ENCODE measurements at regions not wholly inside any gene's neighbourhood (a gene's known extent, or its start where the extent isn't known, plus 50 kb on each side); places are given as distances from the start of the nearest gene placed in this dataset.

DNA sequence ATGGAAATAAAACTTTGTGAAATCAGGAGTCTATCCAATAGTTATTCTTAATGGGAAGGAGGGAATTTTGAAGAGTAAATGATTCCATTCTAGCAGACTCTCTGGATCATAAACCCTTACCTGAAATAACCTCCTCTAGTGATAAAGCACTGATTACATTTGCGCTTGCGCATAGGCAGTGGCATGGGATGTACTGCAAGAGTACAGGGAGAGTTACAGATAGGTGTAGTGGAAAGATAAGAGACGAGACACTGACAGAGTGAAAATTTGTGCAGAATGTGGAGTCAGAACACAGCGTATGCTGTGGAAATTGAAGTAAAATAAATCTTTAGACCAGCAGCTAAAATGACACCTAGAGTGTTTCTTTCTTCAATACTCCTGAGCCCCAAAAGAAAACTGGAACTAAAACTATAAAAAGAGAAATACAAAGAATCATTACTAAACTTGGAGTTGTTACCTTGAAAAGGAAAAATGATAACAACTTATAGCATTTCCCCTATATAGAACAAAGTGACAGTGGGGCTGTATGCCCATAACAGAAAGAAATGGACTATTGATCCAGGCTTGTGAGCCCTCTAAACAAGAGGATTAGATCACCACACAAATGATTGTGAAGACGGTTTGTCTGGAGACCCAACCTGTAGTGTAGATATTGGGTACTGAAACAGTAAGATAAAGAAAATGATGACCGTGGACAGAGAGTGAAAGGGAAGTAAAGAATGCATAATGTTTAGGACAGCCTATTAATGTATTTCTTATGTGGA, 1471.2 kb upstream of the NUDT12 start:
- DNase-seq: no peak

- DNase-seq: no peak
These were observed 1470.3 kb upstream of the NUDT12 start for GRCh38 chr5:105032917-105033316.

- no peak for DNase-seq
These were observed 1467.6 kb upstream of the NUDT12 start for GRCh38 chr5:105030153-105030552.

- DNase-seq: no peak
These were observed 1452.5 kb upstream of the NUDT12 start for GRCh38 chr5:105015098-105015497.

DNA sequence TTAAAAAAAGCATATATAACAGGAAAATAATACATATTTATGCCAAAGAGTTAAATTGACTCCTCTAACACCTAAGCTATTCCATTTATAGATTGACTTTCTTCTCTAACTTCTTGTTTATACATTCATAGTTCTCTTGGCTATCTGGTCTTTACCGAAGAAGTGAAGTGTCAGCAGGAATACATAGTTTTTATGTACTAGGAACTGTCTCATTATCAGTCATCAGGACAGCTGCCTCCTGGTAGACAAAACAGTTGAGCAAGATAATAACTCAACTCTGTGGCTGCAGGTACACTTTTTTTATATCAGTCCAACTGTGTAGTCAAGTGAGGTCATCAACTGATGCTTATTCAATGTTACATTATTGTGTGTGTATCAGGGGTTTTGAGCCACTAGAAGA, 1436.0 kb upstream of the NUDT12 start:
- no peak for DNase-seq

DNA sequence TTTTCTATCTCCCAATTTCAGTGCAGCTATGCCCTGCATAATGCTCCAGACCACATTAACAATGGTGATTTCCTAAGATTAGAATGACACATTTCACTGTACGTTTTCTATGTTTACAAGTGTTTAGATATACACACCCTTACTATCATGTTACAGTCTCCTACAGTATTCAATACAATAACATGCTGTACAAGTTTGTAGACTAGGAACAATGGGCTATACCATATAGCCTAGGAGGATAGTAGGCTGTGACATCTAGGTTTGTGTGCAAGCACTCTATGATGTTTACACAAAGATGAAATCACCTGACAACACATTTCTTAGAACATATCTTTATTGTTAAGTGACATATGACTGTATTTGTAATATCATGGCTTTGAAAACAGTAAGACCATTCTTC, 1435.6 kb upstream of the NUDT12 start:
- DNase-seq: no peak

DNA sequence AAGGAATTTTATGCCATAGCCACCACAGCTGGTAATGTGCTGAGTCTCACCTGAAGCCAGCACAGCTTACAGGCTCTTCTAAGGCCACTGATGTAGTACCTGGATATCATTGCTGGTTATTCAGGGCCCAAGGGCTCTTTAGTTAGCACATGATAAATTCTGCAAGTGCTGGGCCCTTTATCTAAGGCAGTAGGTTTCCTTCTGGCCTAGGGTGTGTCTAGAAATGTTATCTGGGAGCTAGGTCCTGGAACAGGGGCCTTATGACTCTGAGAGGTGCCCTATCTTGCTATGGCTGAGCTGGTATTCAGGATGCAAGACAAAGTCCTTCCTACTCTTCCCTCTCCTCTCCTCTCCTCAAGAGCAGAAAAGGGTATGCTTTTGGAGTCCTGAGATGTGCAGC, 1424.5 kb upstream of the NUDT12 start:
- DNase-seq: no peak

DNA sequence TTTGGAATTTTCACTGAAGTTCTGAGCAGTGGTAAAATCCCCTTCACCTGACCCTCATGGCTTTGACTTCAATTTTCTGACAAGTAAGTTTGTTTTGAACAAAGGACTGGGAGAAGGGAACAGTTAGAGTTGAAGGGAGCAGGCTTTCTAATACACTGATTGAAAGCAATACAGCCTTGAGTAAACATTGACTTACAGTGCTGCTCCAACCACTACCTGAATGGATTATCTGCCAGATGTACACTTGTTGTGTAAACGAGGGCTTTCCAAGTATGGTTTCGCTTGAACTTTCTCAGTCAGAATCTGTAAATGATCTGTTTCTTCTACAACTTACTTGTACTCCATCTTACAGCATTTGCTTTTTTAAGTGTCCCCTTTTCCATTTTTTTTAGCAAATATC, 1414.9 kb upstream of the NUDT12 start:
- no peak for DNase-seq

- no peak for DNase-seq
These were observed 1405.3 kb upstream of the NUDT12 start for GRCh38 chr5:104967806-104968410.

DNA sequence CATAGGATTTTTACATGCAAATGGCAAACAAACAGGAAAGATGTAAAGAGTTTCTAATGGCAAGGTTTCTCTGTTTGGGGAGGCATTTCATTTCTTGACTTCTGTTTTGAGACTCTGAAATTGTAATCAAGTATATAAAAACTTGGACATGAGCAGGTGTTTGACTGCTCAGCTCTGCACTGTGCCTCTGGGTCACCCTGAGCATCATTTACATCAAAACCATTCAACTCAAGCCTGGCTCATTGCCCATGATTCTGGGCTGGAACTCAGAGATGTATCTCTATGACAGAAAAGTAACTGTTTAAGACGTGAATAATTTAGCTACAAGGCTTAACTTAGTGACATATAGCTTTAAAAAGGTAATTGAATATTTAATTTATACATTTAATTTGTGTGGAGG, 1402.4 kb upstream of the NUDT12 start:
- DNase-seq: no peak

DNA sequence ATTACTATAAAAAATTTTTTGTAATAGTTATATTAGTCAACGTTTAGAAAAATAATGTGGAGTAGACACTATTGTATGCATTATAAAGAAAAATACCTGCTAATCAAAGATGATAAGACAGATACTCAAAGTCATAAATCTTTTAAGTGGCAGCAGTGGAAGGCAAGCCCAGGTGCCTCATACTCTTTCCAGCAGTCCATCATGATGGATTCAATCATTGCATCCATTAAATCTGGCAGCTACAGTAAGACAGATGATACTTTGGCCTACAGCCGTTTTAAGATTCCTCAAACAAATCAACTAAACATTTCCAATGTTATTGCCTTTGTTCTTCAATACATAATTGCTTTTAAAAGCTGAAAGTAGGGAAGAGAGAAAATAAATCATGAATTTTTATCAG, 1392.9 kb upstream of the NUDT12 start:
- DNase-seq: no peak

GRCh38 chr5:104952876-104953275, 1390.3 kb upstream of the NUDT12 start:
- DNase-seq: no peak

GRCh38 chr5:104951829-104952228, 1389.2 kb upstream of the NUDT12 start:
- DNase-seq: no peak

DNA sequence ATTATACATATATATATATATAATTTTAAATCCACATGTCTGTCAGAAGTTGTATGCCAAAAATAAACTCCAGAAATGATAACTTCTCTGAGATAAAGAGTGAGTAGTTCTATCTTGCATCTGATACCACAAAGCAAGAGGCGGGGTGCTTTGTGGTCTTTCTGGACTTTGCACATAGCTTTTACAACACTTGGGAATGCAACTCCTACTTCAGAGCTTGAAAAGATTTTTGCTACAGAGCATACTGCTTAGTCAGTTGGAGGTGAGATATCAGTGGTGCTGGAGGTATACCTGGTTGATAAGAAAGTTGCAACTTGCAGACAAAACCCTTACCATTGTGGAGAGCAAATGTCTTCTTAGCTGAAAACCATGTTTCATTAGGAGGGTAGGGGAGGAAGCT, 1384.5 kb upstream of the NUDT12 start:
- DNase-seq: no peak

DNA sequence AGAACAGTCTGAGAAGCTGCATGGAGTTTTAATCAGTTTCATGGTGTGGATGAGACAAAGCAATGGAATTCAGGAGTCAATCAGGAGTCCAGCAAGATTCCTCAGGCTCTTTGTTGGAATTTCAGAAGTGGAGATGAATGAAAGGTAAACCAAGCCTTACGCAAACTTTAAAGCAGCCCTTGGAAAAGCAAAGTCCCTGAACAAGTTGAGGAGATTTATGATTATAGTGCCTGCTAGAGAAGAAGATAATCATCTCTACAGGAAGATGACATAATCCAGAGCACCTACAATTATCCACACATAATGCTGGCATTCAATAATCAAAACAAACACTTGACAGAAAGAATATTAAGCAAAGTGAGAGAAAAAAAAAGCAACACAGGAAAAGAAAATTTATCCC, 1380.1 kb upstream of the NUDT12 start:
- DNase-seq: no peak

GRCh38 chr5:104941030-104941645, 1378.5 kb upstream of the NUDT12 start:
- no peak for DNase-seq

DNA sequence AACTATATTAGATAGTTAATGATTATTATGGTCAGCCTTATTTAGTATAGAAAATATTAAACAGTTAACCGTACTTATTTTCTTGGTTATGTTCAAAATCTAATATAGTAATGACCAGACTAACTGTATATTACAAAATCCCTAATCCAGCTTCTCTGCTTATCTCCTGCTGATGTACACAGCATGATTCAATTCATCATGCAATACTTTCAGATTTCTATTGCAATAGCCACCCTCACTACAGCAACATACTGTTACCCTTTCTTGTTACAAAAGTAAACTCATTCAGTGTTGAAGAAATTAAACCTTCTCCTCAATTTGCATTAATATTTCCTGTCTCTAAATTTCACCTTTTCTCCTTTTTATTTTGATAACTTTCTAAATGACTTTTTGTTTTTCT, 1375.0 kb upstream of the NUDT12 start:
- no peak for DNase-seq

GRCh38 chr5:104932431-104932830, 1369.8 kb upstream of the NUDT12 start:
- no peak for DNase-seq

DNA sequence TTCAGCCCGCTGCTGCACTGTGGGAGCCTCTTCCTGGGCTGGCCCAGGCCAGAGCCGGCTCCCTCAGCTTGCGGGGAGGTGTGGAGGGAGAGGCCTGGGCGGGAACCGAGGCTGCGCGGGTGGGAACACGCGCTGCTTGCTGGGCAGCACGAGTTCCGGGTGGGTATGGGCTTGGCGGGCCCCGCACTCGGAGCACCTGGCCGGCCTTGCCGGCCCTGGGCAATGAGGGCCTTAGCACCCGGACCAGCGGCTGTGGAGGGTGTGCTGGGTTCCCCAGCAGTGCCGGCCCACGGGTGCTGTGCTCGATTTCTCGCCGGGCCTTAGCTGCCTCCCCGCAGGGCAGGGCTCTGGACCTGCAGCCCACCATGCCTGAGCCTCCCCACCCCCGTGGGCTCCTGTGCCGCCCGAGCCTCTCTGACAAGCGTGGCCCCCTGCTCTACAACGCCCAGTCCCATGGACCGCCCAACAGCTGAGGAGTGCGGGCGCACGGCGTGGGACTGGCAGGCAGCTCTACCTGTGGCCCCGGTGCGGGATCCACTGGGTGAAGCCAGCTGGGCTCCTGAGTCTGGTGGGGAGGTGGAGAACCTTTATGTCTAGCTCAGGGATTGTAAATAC, 1366.4 kb upstream of the NUDT12 start:
- DNase-seq: no peak

DNA sequence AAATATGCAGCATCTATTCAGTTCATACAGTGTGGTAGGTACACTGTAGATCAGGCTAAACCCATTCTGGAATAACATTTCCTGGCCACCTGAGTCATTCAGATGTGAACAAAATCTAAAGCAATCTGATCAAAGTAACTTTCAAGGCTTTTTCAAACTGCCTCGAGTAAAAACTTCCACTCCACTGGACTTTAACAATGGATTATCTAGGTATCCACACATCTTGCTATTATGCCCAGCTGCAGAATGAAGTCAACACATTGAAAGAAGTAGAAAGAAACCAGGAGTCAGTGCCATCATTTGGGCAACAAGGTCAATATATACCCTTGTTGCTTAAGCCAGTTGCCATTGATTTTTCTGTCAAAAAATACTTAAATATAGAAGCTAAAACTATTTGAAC, 1352.6 kb upstream of the NUDT12 start:
- no peak for DNase-seq

GRCh38 chr5:104914536-104915070, 1352.0 kb upstream of the NUDT12 start:
- no peak for DNase-seq

DNA sequence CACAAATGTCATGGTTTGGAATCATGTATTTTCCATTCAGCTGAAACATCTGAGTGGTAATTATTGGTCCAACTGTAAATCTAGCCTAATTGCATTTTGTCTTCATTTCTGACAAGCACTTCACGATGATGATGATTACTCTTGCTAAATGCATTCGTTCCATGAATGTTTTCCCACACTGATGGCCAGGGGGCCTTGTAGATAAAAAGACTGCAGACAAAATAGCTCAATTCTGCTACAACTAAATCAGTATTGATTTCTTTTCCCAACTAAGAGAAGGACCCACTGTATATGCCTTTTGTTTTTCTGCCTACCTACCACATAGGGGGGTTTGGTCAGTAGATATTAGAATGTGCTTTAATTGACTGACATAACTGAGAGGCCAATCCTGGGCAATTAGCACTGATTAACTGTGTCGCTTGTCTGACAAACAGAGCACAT, 1351.3 kb upstream of the NUDT12 start:
- no peak for DNase-seq

GRCh38 chr5:104909803-104910202, 1347.2 kb upstream of the NUDT12 start:
- no peak for DNase-seq

GRCh38 chr5:104904561-104904960, 1342.0 kb upstream of the NUDT12 start:
- no peak for DNase-seq
